Body of pancreas (tissue), 4 donors: ENCODE measurements at regions not wholly inside any gene's neighbourhood (a gene's known extent, or its start where the extent isn't known, plus 50 kb on each side); places are given as distances from the start of the nearest gene placed in this dataset.
A peak's percentile ranks its signal among the peaks of the same experiment; 100 is the strongest.

Source experiments
- ATAC-seq: fragments of 150-250 bp; one replicate; pipeline ENCODE4 v1.9.1; 2016
- DNase-seq, 4 donors: peaks; one replicate each; pipeline ENCODE4 v3.0.0-alpha.2; 2019
- H3K27ac ChIP-seq, 4 donors: fragments of 200-600 bp; sonication (generic); 1 replicate in 3 of 4; 2 replicates in 1 of 4; pipeline versions ENCODE4 v1.5.1 to v1.6.1; 2016 to 2019; ENCODE audit warnings: mild to moderate bottlenecking in 1 of 4, mixed read lengths in 1 of 4, moderate library complexity in 1 of 4
- H3K27me3 ChIP-seq, 2 donors: fragments of 200-600 bp; sonication (generic); one replicate each; pipeline ENCODE4 v1.6.0; 2016; ENCODE audit warnings: mild to moderate bottlenecking in 1 of 2
- H3K36me3 ChIP-seq, 2 donors: fragments of 200-600 bp; sonication (generic); replicated peaks in 1 of 2; 2 replicates each; pipeline ENCODE4 v1.5.1; 2016; ENCODE audit warnings: low read depth in 2 of 2; ENCODE audit not compliant: insufficient read depth in 1 of 2
- H3K4me1 ChIP-seq: fragments of 200-600 bp; sonication (generic); one replicate; pipeline ENCODE4 v1.6.0; 2016
- H3K4me3 ChIP-seq, 2 donors: fragments of 200-600 bp; sonication (generic); 1 replicate in 1 of 2; 2 replicates in 1 of 2; pipeline ENCODE4 v1.5.1; 2016 to 2019
- H3K9me3 ChIP-seq, 3 donors: fragments of 200-600 bp; sonication (generic); 1 replicate in 2 of 3; 2 replicates in 1 of 3; pipeline ENCODE4 v1.5.1; 2016
- POLR2A ChIP-seq, 3 donors: fragments of 450-650 bp; IDR thresholded peaks; one replicate each; pipeline ENCODE4 v1.6.1; 2016; ENCODE audit warnings: antibody characterized with exemption in 3 of 3, mild to moderate bottlenecking in 2 of 3
- WGBS, 2 donors: methylation state at CpG; one replicate each; pipeline ENCODE4 v1.1.5; 2017; 5-methylcytosine and 5-hydroxymethylcytosine counted together
- intact Hi-C: fragments of 100-400 bp; cut with DNase I; formaldehyde crosslinking; loops from one replicate; pipeline ENCODE4 v1.15.1; 2023
- TF ChIP-seq, protein P1 (sequence below), 7 experiments: fragments of 450-650 bp in 4 of 7; fragments of 200-600 bp in 3 of 7; sonication (generic) in 3 of 7; IDR thresholded peaks; one replicate each; pipeline ENCODE4 v1.5.1; 2016 to 2019; ENCODE audit warnings: antibody characterized with exemption in 7 of 7

GRCh38 chr1:84083307-84083706, 60.8 kb upstream of the PRKACB start:
- H3K36me3 ChIP-seq, result no peaks in the 10 kb centered on the region
- ATAC-seq (no peak), DNase-seq (no peak)
- no peaks in the 10 kb centered on the region for H3K9me3 ChIP-seq
- no peaks in the 10 kb centered on the region for H3K4me1 ChIP-seq
- 43 to 47% methylated on average over 3 of the region's 3 CpGs for WGBS, 2 donors
- H3K27ac ChIP-seq, result no peak overlapping the region
- intact Hi-C loops, result no loop called here
- TF ChIP-seq POLR2A (IDR thresholded peaks at IDR 0.05), result no peak
- TF ChIP-seq, protein P1, sequence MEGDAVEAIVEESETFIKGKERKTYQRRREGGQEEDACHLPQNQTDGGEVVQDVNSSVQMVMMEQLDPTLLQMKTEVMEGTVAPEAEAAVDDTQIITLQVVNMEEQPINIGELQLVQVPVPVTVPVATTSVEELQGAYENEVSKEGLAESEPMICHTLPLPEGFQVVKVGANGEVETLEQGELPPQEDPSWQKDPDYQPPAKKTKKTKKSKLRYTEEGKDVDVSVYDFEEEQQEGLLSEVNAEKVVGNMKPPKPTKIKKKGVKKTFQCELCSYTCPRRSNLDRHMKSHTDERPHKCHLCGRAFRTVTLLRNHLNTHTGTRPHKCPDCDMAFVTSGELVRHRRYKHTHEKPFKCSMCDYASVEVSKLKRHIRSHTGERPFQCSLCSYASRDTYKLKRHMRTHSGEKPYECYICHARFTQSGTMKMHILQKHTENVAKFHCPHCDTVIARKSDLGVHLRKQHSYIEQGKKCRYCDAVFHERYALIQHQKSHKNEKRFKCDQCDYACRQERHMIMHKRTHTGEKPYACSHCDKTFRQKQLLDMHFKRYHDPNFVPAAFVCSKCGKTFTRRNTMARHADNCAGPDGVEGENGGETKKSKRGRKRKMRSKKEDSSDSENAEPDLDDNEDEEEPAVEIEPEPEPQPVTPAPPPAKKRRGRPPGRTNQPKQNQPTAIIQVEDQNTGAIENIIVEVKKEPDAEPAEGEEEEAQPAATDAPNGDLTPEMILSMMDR (IDR thresholded peaks at IDR 0.05), result no peak
- H3K4me3 ChIP-seq, result no peak overlapping the region
- no peaks in the 10 kb centered on the region for H3K27me3 ChIP-seq

GRCh38 chr1:84078842-84079202, 65.2 kb upstream of the PRKACB start:
- intact Hi-C loops, result no loop called here
- Histone ChIP-seq H3K9me3 (no peaks in the 10 kb centered on the region), H3K4me3 (peak overlapping the region in 1 of 2 donors; percentile 83), H3K4me1 (no peaks in the 10 kb centered on the region), H3K27ac (peak overlapping the region in 1 of 4 donors; percentile 82), H3K36me3 (no peaks in the 10 kb centered on the region), H3K27me3 (no peaks in the 10 kb centered on the region)
- TF ChIP-seq, protein P1 (IDR thresholded peaks at IDR 0.05), result no peak
- TF ChIP-seq POLR2A (IDR thresholded peaks at IDR 0.05), result no peak
- ATAC-seq (no peak), DNase-seq (no peak)
- WGBS, 2 donors, result 16 to 33% methylated on average over 5 of the region's 5 CpGs

- H3K4me3 ChIP-seq, result peak overlapping the region; percentile 50 to 83
- no peaks in the 10 kb centered on the region for H3K4me1 ChIP-seq
- intact Hi-C loops, result no loop called here
- H3K27ac ChIP-seq, result peak overlapping the region; percentile 63 to 87 (median 84)
- H3K27me3 ChIP-seq, result no peaks in the 10 kb centered on the region
- peak; percentile 57 for ATAC-seq
- H3K36me3 ChIP-seq, result no peaks in the 10 kb centered on the region
- peak in 3 of 4 donors; percentile 4 to 17 (median 9) for DNase-seq
- no peaks in the 10 kb centered on the region for H3K9me3 ChIP-seq
- 0% methylated on average over 31 to 59 of the region's 61 CpGs for WGBS, 2 donors
- no peak for TF ChIP-seq POLR2A (IDR thresholded peaks at IDR 0.05)
- TF ChIP-seq, protein P1 (IDR thresholded peaks at IDR 0.05), result no peak
Observed at GRCh38 chr1:84078108-84078841, 65.8 kb upstream of the PRKACB start.

DNA sequence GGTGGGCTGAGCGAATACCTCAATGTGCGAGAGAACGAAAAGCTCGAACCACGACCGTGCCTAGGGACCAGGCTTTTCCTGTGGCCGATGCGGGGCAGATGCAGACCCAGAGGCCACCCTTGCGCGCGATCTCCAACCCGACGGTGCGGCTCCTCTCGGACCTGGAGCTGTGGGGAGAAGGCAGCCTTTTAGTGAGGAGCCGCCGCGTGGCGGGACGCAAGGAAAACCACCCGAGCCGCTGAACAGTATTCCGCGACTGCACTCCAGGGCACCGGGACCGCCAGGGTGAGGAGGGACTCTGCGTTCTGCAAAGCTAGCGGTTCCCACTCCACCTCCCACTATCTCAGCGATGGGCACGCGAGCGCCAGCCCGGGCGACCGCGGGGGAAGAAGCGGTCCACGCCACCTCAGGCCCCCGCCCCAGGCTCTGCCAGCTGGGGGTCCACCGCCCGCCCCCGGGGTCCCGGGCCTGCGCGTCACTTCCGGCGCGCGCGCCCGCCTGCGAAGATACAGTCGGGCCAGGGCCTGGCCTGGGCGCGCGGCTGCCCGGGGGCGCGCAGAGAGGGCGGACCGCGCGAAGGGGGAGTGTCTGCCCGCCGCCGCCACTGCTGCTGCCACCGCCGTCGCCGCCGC, 66.5 kb upstream of the PRKACB start:
- Histone ChIP-seq H3K9me3 (no peaks in the 10 kb centered on the region), H3K36me3 (no peaks in the 10 kb centered on the region), H3K4me1 (no peaks in the 10 kb centered on the region), H3K4me3 (peak overlapping the region; percentile 53 to 83), H3K27ac (peak overlapping the region; percentile 63 to 87 (median 84)), H3K27me3 (no peaks in the 10 kb centered on the region)
- DNase-seq (peak; percentile 60 to 83 (median 68)), ATAC-seq (peak; percentile 96)
- intact Hi-C loops, result no loop called here
- 0% methylated on average over 26 to 64 of the region's 71 CpGs for WGBS, 2 donors
- TF ChIP-seq POLR2A (IDR thresholded peaks at IDR 0.05), result peak; percentile 39 to 72 (median 66)
- TF ChIP-seq, protein P1 (IDR thresholded peaks at IDR 0.05), result peak in 1 of 7 experiments; percentile 17
